Smooth muscle cell (in vitro differentiated cells): ENCODE measurements at regions not wholly inside any gene's neighbourhood (a gene's known extent, or its start where the extent isn't known, plus 50 kb on each side); places are given as distances from the start of the nearest gene placed in this dataset.

ENCODE experiments used
- DNase-seq: peaks from one replicate; lab custom pipeline; 2025; ENCODE audit not compliant: unreplicated experiment; lab: John Stamatoyannopoulos, UW
- H2AFZ ChIP-seq: fragments of 200-600 bp; sonication (generic); 2 replicates; pipeline ENCODE4 v1.6.0; 2016; ENCODE audit warnings: antibody characterized with exemption, low read depth, mild to moderate bottlenecking
- H3F3A ChIP-seq: fragments of 200-600 bp; sonication (generic); 2 replicates; pipeline ENCODE4 v1.6.0; 2017; ENCODE audit warnings: antibody characterized with exemption, low read depth
- H3K27ac ChIP-seq: fragments of 200-600 bp; sonication (generic); 2 replicates; pipeline ENCODE4 v1.5.1; 2016; ENCODE audit warnings: low read depth, mild to moderate bottlenecking
- H3K27me3 ChIP-seq: fragments of 200-600 bp; sonication (generic); 2 replicates; pipeline ENCODE4 v1.6.1; 2016; ENCODE audit warnings: low read depth, mild to moderate bottlenecking
- H3K36me3 ChIP-seq: fragments of 200-600 bp; sonication (generic); 2 replicates; pipeline ENCODE4 v1.5.1; 2016; ENCODE audit warnings: low read depth
- H3K4me1 ChIP-seq: fragments of 200-600 bp; sonication (generic); 2 replicates; pipeline ENCODE4 v1.5.1; 2016; ENCODE audit warnings: low read depth
- H3K4me2 ChIP-seq: fragments of 200-600 bp; sonication (generic); 2 replicates; pipeline ENCODE4 v1.6.0; 2016; ENCODE audit warnings: mild to moderate bottlenecking
- H3K4me3 ChIP-seq: fragments of 200-600 bp; sonication (generic); 2 replicates; pipeline ENCODE4 v1.5.1; 2016; ENCODE audit warnings: mild to moderate bottlenecking
- H3K79me2 ChIP-seq: fragments of 200-600 bp; sonication (generic); 2 replicates; pipeline ENCODE4 v1.6.0; 2016; ENCODE audit warnings: low read depth, mild to moderate bottlenecking
- H3K9ac ChIP-seq: fragments of 200-600 bp; sonication (generic); 2 replicates; pipeline ENCODE4 v1.6.0; 2016; ENCODE audit warnings: low read depth
- H3K9me3 ChIP-seq: fragments of 200-600 bp; sonication (generic); replicated peaks from 2 replicates; pipeline ENCODE4 v1.5.1; 2016; ENCODE audit warnings: low read depth
- H4K20me1 ChIP-seq: fragments of 200-600 bp; sonication (generic); 2 replicates; pipeline ENCODE4 v1.6.0; 2016; ENCODE audit warnings: low read depth
- CTCF ChIP-seq: fragments of 200-600 bp; sonication (generic); IDR thresholded peaks from 2 replicates; pipeline ENCODE4 v1.5.1; 2017; ENCODE audit warnings: borderline replicate concordance, mild to moderate bottlenecking, antibody characterized with exemption; ENCODE audit not compliant: insufficient read depth, poor library complexity, severe bottlenecking
- WGBS: methylation state at CpG from one replicate; pipeline ENCODE4 v1.1.7; 2016; ENCODE audit warnings: low lambda C conversion rate; 5-methylcytosine and 5-hydroxymethylcytosine counted together

GRCh38 chr10:88194961-88195367, 331.5 kb downstream of the PTEN start:
- DNase-seq = no peak
- Histone ChIP-seq H3K4me2 (no peak overlapping the region), H3K4me3 (no peak overlapping the region), H3K9ac (no peak overlapping the region), H3K27me3 (peaks cover 3% of the 10 kb centered on the region), H2AFZ (no peak overlapping the region), H3K79me2 (no peaks in the 10 kb centered on the region), H3K36me3 (no peaks in the 10 kb centered on the region), H3F3A (no peaks in the 10 kb centered on the region), H3K27ac (no peak overlapping the region), H3K9me3 (no peaks in the 10 kb centered on the region), H3K4me1 (no peaks in the 10 kb centered on the region), H4K20me1 (no peaks in the 10 kb centered on the region)
- 11% methylated on average over 2 of the region's 2 CpGs for WGBS
- no peak for TF ChIP-seq CTCF

GRCh38 chr10:88195841-88196240, 332.4 kb downstream of the PTEN start:
- Histone ChIP-seq H3K9ac (no peak overlapping the region), H3K4me3 (no peak overlapping the region), H3K4me2 (no peak overlapping the region), H3K27me3 (peaks cover 4% of the 10 kb centered on the region), H4K20me1 (no peaks in the 10 kb centered on the region), H3F3A (no peaks in the 10 kb centered on the region), H3K27ac (no peak overlapping the region), H3K4me1 (no peaks in the 10 kb centered on the region), H3K36me3 (no peaks in the 10 kb centered on the region), H3K9me3 (no peaks in the 10 kb centered on the region), H2AFZ (no peak overlapping the region), H3K79me2 (no peaks in the 10 kb centered on the region)
- 82% methylated on average over 2 of the region's 2 CpGs for WGBS
- no peak for DNase-seq
- no peak for TF ChIP-seq CTCF

- no peaks in the 10 kb centered on the region for H3K9me3 ChIP-seq
- no peak overlapping the region for H3K4me3 ChIP-seq
- no peaks in the 10 kb centered on the region for H3K79me2 ChIP-seq
- H3K9ac ChIP-seq = no peak overlapping the region
- H3K4me2 ChIP-seq = no peak overlapping the region
- no peak overlapping the region for H2AFZ ChIP-seq
- H3K36me3 ChIP-seq = no peaks in the 10 kb centered on the region
- H4K20me1 ChIP-seq = no peaks in the 10 kb centered on the region
- peaks cover 9% of the 10 kb centered on the region for H3K27me3 ChIP-seq
- H3K27ac ChIP-seq = no peak overlapping the region
- 75% methylated on average over 1 of the region's 1 CpG for WGBS
- no peaks in the 10 kb centered on the region for H3F3A ChIP-seq
- no peak for TF ChIP-seq CTCF
- DNase-seq = no peak
- no peaks in the 10 kb centered on the region for H3K4me1 ChIP-seq
Measured at GRCh38 chr10:88196291-88196690, 332.9 kb downstream of the PTEN start.

GRCh38 chr10:88198023-88198422, 334.6 kb downstream of the PTEN start:
- Histone ChIP-seq H3K79me2 (no peaks in the 10 kb centered on the region), H3K27me3 (peaks cover 16% of the 10 kb centered on the region), H3K9me3 (no peaks in the 10 kb centered on the region), H3K27ac (no peak overlapping the region), H3K4me2 (no peak overlapping the region), H3F3A (no peaks in the 10 kb centered on the region), H2AFZ (no peak overlapping the region), H3K4me1 (no peaks in the 10 kb centered on the region), H3K9ac (no peak overlapping the region), H4K20me1 (no peaks in the 10 kb centered on the region), H3K36me3 (no peaks in the 10 kb centered on the region), H3K4me3 (no peak overlapping the region)
- DNase-seq = no peak
- no peak for TF ChIP-seq CTCF
- 92% methylated on average over 3 of the region's 3 CpGs for WGBS
